ENCODE measurements at regions not wholly inside any gene's neighbourhood (a gene's known extent, or its start where the extent isn't known, plus 50 kb on each side); places are given as distances from the start of the nearest gene placed in this dataset.

GRCh38 chr6:29884261-29884660 lies 56.6 kb downstream of the HLA-G start:
- DNase-seq, result no peak

GRCh38 chr6:29886701-29887100 lies 55.6 kb upstream of the HLA-A start:
- no peak for DNase-seq

- DNase-seq, result peak; percentile 30 to 44
These were observed 55.0 kb upstream of the HLA-A start for GRCh38 chr6:29887330-29887818.

GRCh38 chr6:29887819-29888776 lies 54.2 kb upstream of the HLA-A start:
- peak; percentile 57 for DNase-seq
